Mesenchymal stem cell (in vitro differentiated cells and primary cell): ENCODE measurements at regions not wholly inside any gene's neighbourhood (a gene's known extent, or its start where the extent isn't known, plus 50 kb on each side); places are given as distances from the start of the nearest gene placed in this dataset.

Experiments used
- DNase-seq: peaks from one replicate; pipeline ENCODE4 v3.0.0-alpha.2; 2013
- H2AFZ ChIP-seq: one replicate; pipeline ENCODE4 v1.6.1; 2013; ENCODE audit warnings: low read depth, mild to moderate bottlenecking, control low read depth, inconsistent platforms, low read length, moderate library complexity
- H2AK5ac ChIP-seq: 2 replicates; pipeline ENCODE4 v1.6.1; 2013; ENCODE audit warnings: low read length, moderate library complexity, mild to moderate bottlenecking, inconsistent platforms; ENCODE audit not compliant: severe bottlenecking
- H2BK120ac ChIP-seq: one replicate; pipeline ENCODE4 v1.6.1; 2013; ENCODE audit warnings: low read depth, mild to moderate bottlenecking, inconsistent platforms, low read length, moderate library complexity
- H2BK12ac ChIP-seq, 2 experiments: one replicate each; pipeline ENCODE4 v1.6.1; 2013; ENCODE audit warnings: inconsistent platforms in 2 of 2, low read length in 2 of 2, mild to moderate bottlenecking in 2 of 2, moderate library complexity in 2 of 2, control low read depth in 1 of 2
- H2BK15ac ChIP-seq: one replicate; pipeline ENCODE4 v1.6.1; 2013; ENCODE audit warnings: mild to moderate bottlenecking, low read depth, inconsistent platforms; ENCODE audit not compliant: poor library complexity, severe bottlenecking
- H2BK5ac ChIP-seq: 2 replicates; pipeline ENCODE4 v1.6.1; 2013; ENCODE audit warnings: low read depth, mild to moderate bottlenecking, low read length, control low read depth, inconsistent platforms; ENCODE audit not compliant: poor library complexity, severe bottlenecking
- H3K14ac ChIP-seq, 2 experiments: one replicate each; pipeline ENCODE4 v1.6.1; 2013; ENCODE audit warnings: inconsistent platforms in 2 of 2, low read length in 2 of 2, control low read depth in 1 of 2, mild to moderate bottlenecking in 1 of 2, moderate library complexity in 1 of 2
- H3K18ac ChIP-seq, 2 experiments: one replicate each; pipeline ENCODE4 v1.6.1; 2013; ENCODE audit warnings: inconsistent platforms in 2 of 2, low read length in 2 of 2, control low read depth in 1 of 2, low read depth in 1 of 2, mild to moderate bottlenecking in 1 of 2
- H3K23ac ChIP-seq, 2 experiments: one replicate each; pipeline ENCODE4 v1.6.1; 2013; ENCODE audit warnings: inconsistent platforms in 2 of 2, low read length in 2 of 2, mild to moderate bottlenecking in 2 of 2, moderate library complexity in 2 of 2, control low read depth in 1 of 2
- H3K27ac ChIP-seq: 2 replicates; pipeline ENCODE4 v1.5.1; 2013; ENCODE audit warnings: mild to moderate bottlenecking, moderate library complexity, low read length, control low read depth, inconsistent platforms; ENCODE audit not compliant: poor library complexity, severe bottlenecking
- H3K27me3 ChIP-seq, 2 experiments: 2 replicates each; pipeline versions ENCODE4 v1.6.1 to v1.7.0; 2013; ENCODE audit warnings: low read length in 2 of 2, mild to moderate bottlenecking in 2 of 2, moderate library complexity in 2 of 2, control low read depth in 1 of 2, inconsistent platforms in 1 of 2; ENCODE audit not compliant: control insufficient read depth in 1 of 2, insufficient read depth in 1 of 2
- H3K36me3 ChIP-seq, 2 experiments: 2 replicates each; pipeline versions ENCODE4 v1.6.1 to v1.7.0; 2013; ENCODE audit warnings: low read length in 2 of 2, control low read depth in 1 of 2, inconsistent platforms in 1 of 2, low read depth in 1 of 2, mild to moderate bottlenecking in 1 of 2; ENCODE audit not compliant: insufficient read depth in 2 of 2, control insufficient read depth in 1 of 2
- H3K4ac ChIP-seq, 2 experiments: one replicate each; pipeline ENCODE4 v1.6.1; 2013; ENCODE audit warnings: inconsistent platforms in 2 of 2, low read length in 2 of 2, mild to moderate bottlenecking in 2 of 2, moderate library complexity in 2 of 2, control low read depth in 1 of 2, low read depth in 1 of 2
- H3K4me1 ChIP-seq: 2 replicates; pipeline ENCODE4 v1.6.1; 2013; ENCODE audit warnings: low read depth, low read length, control low read depth; ENCODE audit not compliant: control insufficient read depth, insufficient read depth
- H3K4me2 ChIP-seq: 2 replicates; pipeline ENCODE4 v1.6.1; 2013; ENCODE audit warnings: low read length, mild to moderate bottlenecking, inconsistent platforms; ENCODE audit not compliant: poor library complexity, severe bottlenecking
- H3K4me3 ChIP-seq, 2 experiments: 2 replicates each; pipeline versions ENCODE4 v1.5.1 to v1.7.0; 2013; ENCODE audit warnings: low read length in 2 of 2, mild to moderate bottlenecking in 2 of 2, control low read depth in 1 of 2, low read depth in 1 of 2; ENCODE audit not compliant: insufficient read depth in 1 of 2
- H3K79me1 ChIP-seq: replicated peaks from 2 replicates; pipeline ENCODE4 v1.6.1; 2013; ENCODE audit warnings: mild to moderate bottlenecking, control low read depth, low read length, inconsistent platforms; ENCODE audit not compliant: poor library complexity, severe bottlenecking
- H3K9ac ChIP-seq: 2 replicates; pipeline ENCODE4 v1.7.0; 2013; ENCODE audit warnings: mild to moderate bottlenecking, low read length, moderate library complexity
- H3K9me3 ChIP-seq: 2 replicates; pipeline ENCODE4 v1.7.0; 2013; ENCODE audit warnings: mild to moderate bottlenecking, low read length; ENCODE audit not compliant: control insufficient read depth
- H4K8ac ChIP-seq: one replicate; pipeline ENCODE4 v1.6.1; 2013; ENCODE audit warnings: inconsistent platforms, mild to moderate bottlenecking, low read length, moderate library complexity
- H4K91ac ChIP-seq: one replicate; pipeline ENCODE4 v1.6.1; 2013; ENCODE audit warnings: mild to moderate bottlenecking, low read length, inconsistent platforms
- WGBS: methylation state at CpG from one replicate; pipeline ENCODE4 v1.1.7; 2013; ENCODE audit warnings: mixed read lengths; 5-methylcytosine and 5-hydroxymethylcytosine counted together

- H2BK5ac ChIP-seq, result no peak overlapping the region
- no peak overlapping the region for H3K27ac ChIP-seq
- no peaks in the 10 kb centered on the region for H3K79me1 ChIP-seq
- no peak overlapping the region for H3K9ac ChIP-seq
- H3K14ac ChIP-seq, result no peak overlapping the region
- no peak overlapping the region for H3K4me3 ChIP-seq
- H3K4ac ChIP-seq, result no peak overlapping the region
- no peak overlapping the region for H2BK15ac ChIP-seq
- no peak overlapping the region for H3K23ac ChIP-seq
- no peak overlapping the region for H4K8ac ChIP-seq
- no peak overlapping the region for H3K4me2 ChIP-seq
- WGBS, result 63% methylated on average over 2 of the region's 2 CpGs
- H3K27me3 ChIP-seq, result no peaks in the 10 kb centered on the region
- no peak overlapping the region for H3K18ac ChIP-seq
- no peak for DNase-seq
- H2BK120ac ChIP-seq, result no peak overlapping the region
- H3K36me3 ChIP-seq, result no peaks in the 10 kb centered on the region
- H4K91ac ChIP-seq, result no peak overlapping the region
- no peak overlapping the region for H2AFZ ChIP-seq
- no peaks in the 10 kb centered on the region for H3K9me3 ChIP-seq
- H2BK12ac ChIP-seq, result no peak overlapping the region
- no peaks in the 10 kb centered on the region for H3K4me1 ChIP-seq
- H2AK5ac ChIP-seq, result no peak overlapping the region
These were observed 305.9 kb upstream of the MTNR1B start for GRCh38 chr11:92663539-92663938.

GRCh38 chr11:92667486-92668152, 301.8 kb upstream of the MTNR1B start:
- 57% methylated on average over 5 of the region's 5 CpGs for WGBS
- no peak overlapping the region for H3K14ac ChIP-seq
- no peak overlapping the region for H3K4ac ChIP-seq
- no peaks in the 10 kb centered on the region for H3K79me1 ChIP-seq
- no peak overlapping the region for H3K23ac ChIP-seq
- H2BK5ac ChIP-seq, result no peak overlapping the region
- no peaks in the 10 kb centered on the region for H3K9me3 ChIP-seq
- no peak overlapping the region for H3K9ac ChIP-seq
- no peak overlapping the region for H4K8ac ChIP-seq
- H3K27me3 ChIP-seq, result no peaks in the 10 kb centered on the region
- H3K4me2 ChIP-seq, result no peak overlapping the region
- H3K4me3 ChIP-seq, result no peak overlapping the region
- no peaks in the 10 kb centered on the region for H3K36me3 ChIP-seq
- H2BK120ac ChIP-seq, result no peak overlapping the region
- no peak overlapping the region for H4K91ac ChIP-seq
- H2BK15ac ChIP-seq, result no peak overlapping the region
- no peak overlapping the region for H2AFZ ChIP-seq
- H3K4me1 ChIP-seq, result no peaks in the 10 kb centered on the region
- H2AK5ac ChIP-seq, result no peak overlapping the region
- H3K18ac ChIP-seq, result no peak overlapping the region
- H3K27ac ChIP-seq, result no peak overlapping the region
- DNase-seq, result no peak
- H2BK12ac ChIP-seq, result no peak overlapping the region

- H3K4me2 ChIP-seq, result no peak overlapping the region
- H3K4me1 ChIP-seq, result no peaks in the 10 kb centered on the region
- no peak overlapping the region for H3K23ac ChIP-seq
- no peak overlapping the region for H3K9ac ChIP-seq
- no peak overlapping the region for H3K18ac ChIP-seq
- H3K79me1 ChIP-seq, result no peaks in the 10 kb centered on the region
- no peak overlapping the region for H2AK5ac ChIP-seq
- H3K27me3 ChIP-seq, result no peaks in the 10 kb centered on the region
- H3K9me3 ChIP-seq, result no peaks in the 10 kb centered on the region
- H2BK5ac ChIP-seq, result no peak overlapping the region
- no peak for DNase-seq
- no peak overlapping the region for H3K27ac ChIP-seq
- no peak overlapping the region for H4K8ac ChIP-seq
- 13% methylated on average over 2 of the region's 3 CpGs for WGBS
- H2BK120ac ChIP-seq, result no peak overlapping the region
- no peak overlapping the region for H3K4me3 ChIP-seq
- H2BK12ac ChIP-seq, result no peak overlapping the region
- H3K14ac ChIP-seq, result no peak overlapping the region
- no peaks in the 10 kb centered on the region for H3K36me3 ChIP-seq
- no peak overlapping the region for H3K4ac ChIP-seq
- no peak overlapping the region for H2AFZ ChIP-seq
- H4K91ac ChIP-seq, result no peak overlapping the region
- no peak overlapping the region for H2BK15ac ChIP-seq
These were observed 299.1 kb upstream of the MTNR1B start for GRCh38 chr11:92670308-92670890.

- Histone ChIP-seq H3K14ac (no peak overlapping the region), H3K18ac (no peak overlapping the region), H3K27ac (no peak overlapping the region), H3K9ac (no peak overlapping the region), H3K27me3 (no peaks in the 10 kb centered on the region), H3K4me2 (no peak overlapping the region), H2AFZ (no peak overlapping the region), H3K36me3 (no peaks in the 10 kb centered on the region), H3K4me3 (no peak overlapping the region), H3K9me3 (no peaks in the 10 kb centered on the region), H3K4me1 (no peaks in the 10 kb centered on the region), H2BK5ac (no peak overlapping the region), H2BK15ac (no peak overlapping the region), H3K79me1 (no peaks in the 10 kb centered on the region), H3K23ac (no peak overlapping the region), H2BK12ac (no peak overlapping the region), H4K8ac (no peak overlapping the region), H2BK120ac (no peak overlapping the region), H3K4ac (no peak overlapping the region), H2AK5ac (no peak overlapping the region), H4K91ac (no peak overlapping the region)
- no peak for DNase-seq
- 85% methylated on average over 6 of the region's 6 CpGs for WGBS
These were observed 298.4 kb upstream of the MTNR1B start for GRCh38 chr11:92671081-92671480.
